KMS-11 (cell line): ENCODE measurements at regions not wholly inside any gene's neighbourhood (a gene's known extent, or its start where the extent isn't known, plus 50 kb on each side); places are given as distances from the start of the nearest gene placed in this dataset.

Experiments used
- H2AFZ ChIP-seq: fragments of 200-600 bp; sonication (generic); 2 replicates; pipeline ENCODE4 v1.6.1; 2016; ENCODE audit warnings: antibody characterized with exemption, mixed run types, low read depth
- H3K27ac ChIP-seq: fragments of 200-600 bp; sonication (generic); 2 replicates; pipeline ENCODE4 v1.6.1; 2016; ENCODE audit warnings: mild to moderate bottlenecking, mixed run types
- H3K27me3 ChIP-seq: fragments of 200-600 bp; sonication (generic); 2 replicates; pipeline ENCODE4 v1.6.1; 2017; ENCODE audit warnings: mild to moderate bottlenecking, low read depth, mixed run types, moderate library complexity; ENCODE audit not compliant: insufficient read depth
- H3K36me3 ChIP-seq: fragments of 200-600 bp; sonication (generic); 2 replicates; pipeline ENCODE4 v1.6.1; 2017; ENCODE audit warnings: mild to moderate bottlenecking, mixed run types; ENCODE audit not compliant: insufficient read depth
- H3K4me1 ChIP-seq: fragments of 200-600 bp; sonication (generic); 2 replicates; pipeline ENCODE4 v1.6.1; 2016; ENCODE audit warnings: mild to moderate bottlenecking, low read depth, mixed run types; ENCODE audit not compliant: poor library complexity, severe bottlenecking
- H3K4me2 ChIP-seq: fragments of 200-600 bp; sonication (generic); 2 replicates; pipeline ENCODE4 v1.7.0; 2016; ENCODE audit warnings: mild to moderate bottlenecking, mixed run types
- H3K4me3 ChIP-seq: fragments of 200-600 bp; sonication (generic); IDR thresholded peaks from 2 replicates; pipeline ENCODE4 v1.6.1; 2017; ENCODE audit warnings: low read depth, low read length, mixed read lengths; ENCODE audit not compliant: insufficient read depth
- H3K79me2 ChIP-seq: fragments of 200-600 bp; sonication (generic); 2 replicates; pipeline ENCODE4 v1.6.1; 2016; ENCODE audit warnings: low read depth, mixed run types; ENCODE audit not compliant: insufficient read depth
- H3K9ac ChIP-seq: fragments of 200-600 bp; sonication (generic); 2 replicates; pipeline ENCODE4 v1.6.1; 2016; ENCODE audit warnings: mild to moderate bottlenecking, mixed run types
- H4K20me1 ChIP-seq: fragments of 200-600 bp; sonication (generic); 2 replicates; pipeline ENCODE4 v1.6.1; 2016; ENCODE audit warnings: mild to moderate bottlenecking, mixed run types; ENCODE audit not compliant: insufficient read depth
- CTCF ChIP-seq: fragments of 200-600 bp; sonication (generic); conservative IDR thresholded peaks from 2 replicates; pipeline ENCODE4 v1.6.1; 2017; ENCODE audit warnings: low read depth, mild to moderate bottlenecking, antibody characterized with exemption, low read length, moderate library complexity, mixed read lengths

- no peak for TF ChIP-seq CTCF
- Histone ChIP-seq H3K27ac (no peak overlapping the region), H3K36me3 (no peaks in the 10 kb centered on the region), H3K4me2 (no peak overlapping the region), H4K20me1 (no peaks in the 10 kb centered on the region), H3K4me3 (no peak overlapping the region), H3K4me1 (peaks cover 43% of the 10 kb centered on the region), H3K79me2 (no peaks in the 10 kb centered on the region), H2AFZ (no peak overlapping the region), H3K9ac (no peak overlapping the region), H3K27me3 (no peaks in the 10 kb centered on the region)
Observed at GRCh38 chr5:176172246-176172645, 66.0 kb upstream of the SIMC1 start.

- Histone ChIP-seq H3K27me3 (no peaks in the 10 kb centered on the region), H3K36me3 (no peaks in the 10 kb centered on the region), H3K9ac (no peak overlapping the region), H3K4me3 (no peak overlapping the region), H3K4me2 (no peak overlapping the region), H3K4me1 (peaks cover 57% of the 10 kb centered on the region), H3K79me2 (no peaks in the 10 kb centered on the region), H3K27ac (no peak overlapping the region), H2AFZ (no peak overlapping the region), H4K20me1 (no peaks in the 10 kb centered on the region)
- no peak for TF ChIP-seq CTCF
Observed at GRCh38 chr5:176173647-176174046, 64.6 kb upstream of the SIMC1 start.

DNA sequence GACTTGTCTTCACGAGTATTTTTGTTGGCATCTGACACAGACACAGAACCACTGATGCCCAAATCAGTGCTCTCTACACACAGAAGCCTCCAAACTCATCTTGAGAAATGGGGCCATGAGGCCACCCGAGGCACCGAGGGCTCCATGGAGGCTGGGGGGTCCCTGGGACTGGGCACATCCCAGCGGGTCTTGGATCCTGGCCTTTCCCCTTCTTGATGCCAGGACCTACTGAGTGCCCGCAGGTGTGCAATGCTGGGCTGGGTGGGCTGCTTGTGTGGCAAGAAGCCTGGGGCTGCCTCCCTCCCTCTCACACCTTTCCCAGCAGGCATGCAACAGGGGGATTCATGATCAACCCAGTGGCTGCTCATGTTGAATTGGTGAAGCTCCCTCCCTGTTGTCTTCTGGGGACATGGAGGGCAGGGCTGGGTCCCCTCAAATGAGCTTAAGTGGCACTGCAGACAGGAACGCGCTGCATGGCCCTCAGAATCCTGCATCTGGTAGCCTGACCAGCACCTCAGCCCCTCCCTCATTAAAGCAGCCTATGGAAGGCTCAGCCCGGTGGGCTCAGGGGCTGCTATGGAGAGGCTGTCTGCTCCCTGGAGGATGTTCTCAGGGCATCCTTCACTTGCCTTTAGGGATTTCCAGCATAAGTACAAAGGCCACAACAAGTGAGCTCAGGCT, 63.7 kb upstream of the SIMC1 start:
- Histone ChIP-seq H2AFZ (no peak overlapping the region), H3K4me1 (peaks cover 65% of the 10 kb centered on the region), H3K79me2 (no peaks in the 10 kb centered on the region), H3K36me3 (no peaks in the 10 kb centered on the region), H3K4me3 (no peak overlapping the region), H3K27ac (peak overlapping the region; percentile 100; the same call in 1 of the 2 replicates), H3K4me2 (peak overlapping the region; percentile 98), H3K27me3 (no peaks in the 10 kb centered on the region), H4K20me1 (no peaks in the 10 kb centered on the region), H3K9ac (peak overlapping the region; percentile 91; the same call in 1 of the 2 replicates)
- TF ChIP-seq CTCF, result no peak

DNA sequence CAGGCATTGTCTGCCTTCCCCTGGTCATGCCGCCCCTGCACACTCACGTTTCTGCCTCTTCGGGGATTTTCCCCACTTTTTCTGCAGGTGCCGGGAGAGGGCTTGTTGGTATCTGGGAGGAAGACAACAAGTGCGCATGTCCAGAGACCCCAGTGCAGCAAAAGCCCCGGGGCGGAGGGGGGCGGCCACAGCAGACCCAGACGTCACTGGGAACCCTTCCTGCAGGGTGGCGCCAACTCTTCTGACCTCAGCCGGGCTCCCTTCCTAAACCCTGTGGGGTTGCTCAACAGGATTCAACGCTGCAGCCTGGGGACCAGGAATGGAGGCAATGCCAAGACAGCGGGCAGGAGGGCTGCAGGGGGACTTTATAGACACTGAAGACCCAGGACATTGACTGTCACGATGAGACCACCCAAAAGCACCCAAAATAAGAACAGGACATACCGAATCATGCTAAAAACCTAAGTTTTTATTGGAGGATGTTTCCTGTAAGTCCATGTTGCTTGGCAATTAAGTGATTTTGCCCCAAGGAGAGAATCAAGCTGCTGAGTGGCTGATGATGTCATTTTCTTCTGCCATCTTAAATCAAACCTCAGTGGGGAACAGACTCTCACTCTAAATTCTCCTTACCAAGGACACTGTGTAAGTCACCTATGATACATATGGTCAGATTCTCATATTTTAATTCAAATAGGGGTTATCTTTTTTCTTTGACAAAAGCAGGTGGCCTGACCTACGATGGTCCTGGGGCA, 62.9 kb upstream of the SIMC1 start:
- TF ChIP-seq CTCF, result no peak
- Histone ChIP-seq H3K4me1 (peaks cover 67% of the 10 kb centered on the region), H3K79me2 (no peaks in the 10 kb centered on the region), H3K4me2 (peak overlapping the region; percentile 98), H3K36me3 (no peaks in the 10 kb centered on the region), H3K27ac (peak overlapping the region; percentile 100), H4K20me1 (no peaks in the 10 kb centered on the region), H3K9ac (peak overlapping the region; percentile 91), H3K27me3 (no peaks in the 10 kb centered on the region), H3K4me3 (no peak overlapping the region), H2AFZ (no peak overlapping the region)
